HG02642 (cell line): ENCODE measurements at regions not wholly inside any gene's neighbourhood (a gene's known extent, or its start where the extent isn't known, plus 50 kb on each side); places are given as distances from the start of the nearest gene placed in this dataset.

Source experiments
- ATAC-seq: cut with Tn5 transposase; IDR thresholded peaks from one replicate; pipeline ENCODE4 v1.9.1; 2021; ENCODE audit warnings: mild to moderate bottlenecking; ENCODE audit not compliant: unreplicated experiment, poor library complexity

- ATAC-seq: no peak
These were observed 150.1 kb upstream of the RPS6KA2 start for GRCh38 chr6:166777096-166777630.

GRCh38 chr6:166776571-166776970 lies 149.5 kb upstream of the RPS6KA2 start:
- ATAC-seq: no peak

GRCh38 chr6:166775923-166776220 lies 148.8 kb upstream of the RPS6KA2 start:
- ATAC-seq: no peak

- ATAC-seq: no peak
These were observed 148.3 kb upstream of the RPS6KA2 start for GRCh38 chr6:166775180-166775922.

GRCh38 chr6:166774770-166775169 lies 147.7 kb upstream of the RPS6KA2 start:
- ATAC-seq: no peak

- ATAC-seq: no peak
These were observed 147.2 kb upstream of the RPS6KA2 start for GRCh38 chr6:166774292-166774691.

- no peak for ATAC-seq
These were observed 145.5 kb upstream of the RPS6KA2 start for GRCh38 chr6:166772518-166772917.

- ATAC-seq: no peak
These were observed 144.7 kb upstream of the RPS6KA2 start for GRCh38 chr6:166771701-166772100.

- no peak for ATAC-seq
These were observed 143.4 kb upstream of the RPS6KA2 start for GRCh38 chr6:166770216-166771116.

GRCh38 chr6:166769648-166770047 lies 142.6 kb upstream of the RPS6KA2 start:
- no peak for ATAC-seq

GRCh38 chr6:166768761-166769160 lies 141.7 kb upstream of the RPS6KA2 start:
- no peak for ATAC-seq

- no peak for ATAC-seq
These were observed 140.2 kb upstream of the RPS6KA2 start for GRCh38 chr6:166767230-166767629.

- ATAC-seq: no peak
These were observed 139.7 kb upstream of the RPS6KA2 start for GRCh38 chr6:166766769-166767168.

GRCh38 chr6:166765234-166765541 lies 138.1 kb upstream of the RPS6KA2 start:
- ATAC-seq: no peak

- ATAC-seq: no peak
These were observed 137.6 kb upstream of the RPS6KA2 start for GRCh38 chr6:166764473-166765233.

- ATAC-seq: no peak
These were observed 136.8 kb upstream of the RPS6KA2 start for GRCh38 chr6:166763606-166764472.

GRCh38 chr6:166761801-166762200 lies 134.8 kb upstream of the RPS6KA2 start:
- ATAC-seq: no peak

GRCh38 chr6:166760288-166760687 lies 133.2 kb upstream of the RPS6KA2 start:
- ATAC-seq: no peak

- ATAC-seq: no peak
These were observed 131.2 kb upstream of the RPS6KA2 start for GRCh38 chr6:166758136-166758704.
